ENCODE measurements at regions not wholly inside any gene's neighbourhood (a gene's known extent, or its start where the extent isn't known, plus 50 kb on each side); places are given as distances from the start of the nearest gene placed in this dataset.

- TF ChIP-seq CTCF (IDR thresholded peaks at IDR 0.05) (no peak), POLR2A (IDR thresholded peaks at IDR 0.05) (no peak), EP300 (IDR thresholded peaks at IDR 0.05) (no peak)
These were observed 327.2 kb downstream of the CENPW start for GRCh38 chr6:126667071-126667470.
